ENCODE measurements at regions not wholly inside any gene's neighbourhood (a gene's known extent, or its start where the extent isn't known, plus 50 kb on each side); places are given as distances from the start of the nearest gene placed in this dataset.

DNA sequence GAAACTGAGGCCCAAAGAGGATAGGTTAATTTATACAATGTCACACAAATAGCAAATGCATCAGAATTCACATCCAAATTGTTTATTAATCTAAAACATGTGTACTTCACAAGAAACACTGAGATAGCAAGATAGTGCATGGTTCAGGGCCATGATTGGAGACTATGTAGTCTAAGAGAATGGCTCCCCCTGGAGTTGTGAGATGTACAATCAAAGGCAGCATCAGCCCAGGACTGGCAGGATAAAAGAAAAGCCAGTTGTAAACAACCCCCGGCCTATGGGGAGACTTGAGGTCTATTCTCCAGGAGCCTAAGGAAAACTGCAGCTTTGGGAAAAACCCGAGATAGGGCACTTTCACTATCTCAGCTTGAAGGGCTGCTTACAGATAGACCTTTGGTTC, 511.0 kb downstream of the OMA1 start:
- Mint-ChIP-seq H3K4me3 (no peak overlapping the region), H3K36me3 (no peaks in the 10 kb centered on the region), H3K27ac (no peak overlapping the region), H3K4me1 (no peaks in the 10 kb centered on the region), H3K9me3 (no peaks in the 10 kb centered on the region), H3K27me3 (ENCODE audit: low read depth in 3 of 3) (peaks cover 4 to 18% (median 7%) of the 10 kb centered on the region in 3 donors)
- Histone ChIP-seq H3K36me3 (replicated peaks in 1 of 2; ENCODE audit: control insufficient read depth in 1 of 2, insufficient read depth in 2 of 2, low read length in 2 of 2) (no peaks in the 10 kb centered on the region), H3K27ac (ENCODE audit: low read depth in 1 of 2, low read length in 2 of 2) (no peak overlapping the region), H3K9ac (ENCODE audit: insufficient read depth, low read length, poor library complexity, severe bottlenecking) (no peak overlapping the region), H3K9me3 (replicated peaks in 1 of 2; ENCODE audit: control insufficient read depth in 1 of 2, insufficient read depth in 1 of 2, low read length in 2 of 2) (no peaks in the 10 kb centered on the region), H3K79me2 (ENCODE audit: insufficient read depth, low read length) (no peaks in the 10 kb centered on the region), H3K4me1 (ENCODE audit: control insufficient read depth in 1 of 2, insufficient read depth in 2 of 2, low read length in 2 of 2) (no peaks in the 10 kb centered on the region), H3K4me3 (replicated peaks in 1 of 3; ENCODE audit: low read depth in 2 of 3, low read length in 3 of 3) (no peak overlapping the region), H2AFZ (ENCODE audit: insufficient read depth, low read depth, low read length, poor library complexity, severe bottlenecking) (no peak overlapping the region), H3K4me2 (replicated peaks; ENCODE audit: extremely low read depth, low read length, poor library complexity, severe bottlenecking) (no peak overlapping the region), H3K27me3 (ENCODE audit: control insufficient read depth in 2 of 2, insufficient read depth in 2 of 2, low read length in 2 of 2) (peaks cover 3 to 7% of the 10 kb centered on the region in 2 donors), H4K20me1 (ENCODE audit: insufficient read depth, low read length) (no peaks in the 10 kb centered on the region)
- DNase-seq = no peak
- WGBS (ENCODE audit: insufficient coverage) = 80% methylated on average over 2 of the region's 2 CpGs
- TF ChIP-seq, protein P1, sequence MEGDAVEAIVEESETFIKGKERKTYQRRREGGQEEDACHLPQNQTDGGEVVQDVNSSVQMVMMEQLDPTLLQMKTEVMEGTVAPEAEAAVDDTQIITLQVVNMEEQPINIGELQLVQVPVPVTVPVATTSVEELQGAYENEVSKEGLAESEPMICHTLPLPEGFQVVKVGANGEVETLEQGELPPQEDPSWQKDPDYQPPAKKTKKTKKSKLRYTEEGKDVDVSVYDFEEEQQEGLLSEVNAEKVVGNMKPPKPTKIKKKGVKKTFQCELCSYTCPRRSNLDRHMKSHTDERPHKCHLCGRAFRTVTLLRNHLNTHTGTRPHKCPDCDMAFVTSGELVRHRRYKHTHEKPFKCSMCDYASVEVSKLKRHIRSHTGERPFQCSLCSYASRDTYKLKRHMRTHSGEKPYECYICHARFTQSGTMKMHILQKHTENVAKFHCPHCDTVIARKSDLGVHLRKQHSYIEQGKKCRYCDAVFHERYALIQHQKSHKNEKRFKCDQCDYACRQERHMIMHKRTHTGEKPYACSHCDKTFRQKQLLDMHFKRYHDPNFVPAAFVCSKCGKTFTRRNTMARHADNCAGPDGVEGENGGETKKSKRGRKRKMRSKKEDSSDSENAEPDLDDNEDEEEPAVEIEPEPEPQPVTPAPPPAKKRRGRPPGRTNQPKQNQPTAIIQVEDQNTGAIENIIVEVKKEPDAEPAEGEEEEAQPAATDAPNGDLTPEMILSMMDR (IDR thresholded peaks at IDR 0.05) = no peak
- intact Hi-C loops (cut with micrococcal nuclease) = no loop called here

GRCh38 chr1:58033311-58033710, 513.2 kb downstream of the OMA1 start:
- WGBS (ENCODE audit: insufficient coverage) = no CpG with 5 or more reads among the region's 2 CpGs
- peaks cover 3 to 7% of the 10 kb centered on the region in 2 donors for H3K27me3 ChIP-seq (ENCODE audit: control insufficient read depth in 2 of 2, insufficient read depth in 2 of 2, low read length in 2 of 2)
- H3K4me2 ChIP-seq (replicated peaks; ENCODE audit: extremely low read depth, low read length, poor library complexity, severe bottlenecking) = no peak overlapping the region
- peaks cover 4 to 13% (median 7%) of the 10 kb centered on the region in 3 donors for H3K27me3 Mint-ChIP-seq (ENCODE audit: low read depth in 3 of 3)
- H3K27ac Mint-ChIP-seq = no peak overlapping the region
- H2AFZ ChIP-seq (ENCODE audit: insufficient read depth, low read depth, low read length, poor library complexity, severe bottlenecking) = no peak overlapping the region
- no peaks in the 10 kb centered on the region for H3K36me3 ChIP-seq (replicated peaks in 1 of 2; ENCODE audit: control insufficient read depth in 1 of 2, insufficient read depth in 2 of 2, low read length in 2 of 2)
- H3K36me3 Mint-ChIP-seq = no peaks in the 10 kb centered on the region
- H3K4me1 ChIP-seq (ENCODE audit: control insufficient read depth in 1 of 2, insufficient read depth in 2 of 2, low read length in 2 of 2) = no peaks in the 10 kb centered on the region
- intact Hi-C loops (cut with micrococcal nuclease) = no loop called here
- H3K27ac ChIP-seq (ENCODE audit: low read depth in 1 of 2, low read length in 2 of 2) = no peak overlapping the region
- DNase-seq = no peak
- H4K20me1 ChIP-seq (ENCODE audit: insufficient read depth, low read length) = no peaks in the 10 kb centered on the region
- no peaks in the 10 kb centered on the region for H3K9me3 ChIP-seq (replicated peaks in 1 of 2; ENCODE audit: control insufficient read depth in 1 of 2, insufficient read depth in 1 of 2, low read length in 2 of 2)
- H3K4me1 Mint-ChIP-seq = no peaks in the 10 kb centered on the region
- H3K79me2 ChIP-seq (ENCODE audit: insufficient read depth, low read length) = no peaks in the 10 kb centered on the region
- TF ChIP-seq, protein P1 (IDR thresholded peaks at IDR 0.05) = no peak
- no peak overlapping the region for H3K4me3 Mint-ChIP-seq
- H3K9ac ChIP-seq (ENCODE audit: insufficient read depth, low read length, poor library complexity, severe bottlenecking) = no peak overlapping the region
- no peak overlapping the region for H3K4me3 ChIP-seq (replicated peaks in 1 of 3; ENCODE audit: low read depth in 2 of 3, low read length in 3 of 3)
- H3K9me3 Mint-ChIP-seq = peaks cover 0 to 2% (median 0%) of the 10 kb centered on the region in 7 donors
